LNCAP (cell line): ENCODE measurements at regions not wholly inside any gene's neighbourhood (a gene's known extent, or its start where the extent isn't known, plus 50 kb on each side); places are given as distances from the start of the nearest gene placed in this dataset.

Experiments
- TF ChIP-seq, protein P1 (sequence below): fragments of 450-650 bp; IDR thresholded peaks from 2 replicates; pipeline ENCODE4 v1.5.1; 2017; ENCODE audit warnings: mild to moderate bottlenecking

DNA sequence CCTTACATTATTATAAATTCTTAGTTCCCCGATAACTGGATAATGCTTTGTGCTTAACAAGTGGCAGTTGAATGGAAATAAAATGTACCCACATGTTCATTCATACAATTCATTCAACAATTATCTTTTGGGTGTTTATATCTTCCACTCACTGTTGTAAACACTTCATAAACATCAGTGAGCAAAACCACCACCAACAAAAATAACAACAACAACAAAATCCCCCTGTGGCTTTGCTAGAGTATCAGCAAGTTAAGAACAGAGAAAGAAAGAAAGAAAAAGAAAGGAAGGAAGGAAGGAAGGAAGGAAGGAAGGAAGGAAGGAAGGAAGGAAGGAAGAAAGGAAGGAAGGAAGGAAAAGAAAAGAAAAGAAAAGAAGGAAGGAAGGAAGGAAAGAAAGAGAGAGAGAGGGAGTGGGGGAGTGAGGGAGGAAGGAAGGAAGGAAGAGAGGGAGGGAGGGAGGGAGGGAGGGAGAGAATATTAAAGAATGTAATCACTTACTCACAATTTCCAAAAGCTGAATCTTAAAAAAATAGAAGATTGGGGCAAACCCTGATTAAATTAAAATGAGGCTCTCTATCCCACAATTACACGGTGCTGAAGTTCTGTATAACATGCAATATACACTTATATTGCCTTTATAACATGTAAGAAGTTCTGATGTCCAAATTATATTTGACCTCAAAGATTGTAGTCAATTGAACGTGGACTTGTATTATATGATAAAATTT lies 2238.8 kb downstream of the LRRC4C start:
- TF ChIP-seq, protein P1, sequence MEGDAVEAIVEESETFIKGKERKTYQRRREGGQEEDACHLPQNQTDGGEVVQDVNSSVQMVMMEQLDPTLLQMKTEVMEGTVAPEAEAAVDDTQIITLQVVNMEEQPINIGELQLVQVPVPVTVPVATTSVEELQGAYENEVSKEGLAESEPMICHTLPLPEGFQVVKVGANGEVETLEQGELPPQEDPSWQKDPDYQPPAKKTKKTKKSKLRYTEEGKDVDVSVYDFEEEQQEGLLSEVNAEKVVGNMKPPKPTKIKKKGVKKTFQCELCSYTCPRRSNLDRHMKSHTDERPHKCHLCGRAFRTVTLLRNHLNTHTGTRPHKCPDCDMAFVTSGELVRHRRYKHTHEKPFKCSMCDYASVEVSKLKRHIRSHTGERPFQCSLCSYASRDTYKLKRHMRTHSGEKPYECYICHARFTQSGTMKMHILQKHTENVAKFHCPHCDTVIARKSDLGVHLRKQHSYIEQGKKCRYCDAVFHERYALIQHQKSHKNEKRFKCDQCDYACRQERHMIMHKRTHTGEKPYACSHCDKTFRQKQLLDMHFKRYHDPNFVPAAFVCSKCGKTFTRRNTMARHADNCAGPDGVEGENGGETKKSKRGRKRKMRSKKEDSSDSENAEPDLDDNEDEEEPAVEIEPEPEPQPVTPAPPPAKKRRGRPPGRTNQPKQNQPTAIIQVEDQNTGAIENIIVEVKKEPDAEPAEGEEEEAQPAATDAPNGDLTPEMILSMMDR: no peak

DNA sequence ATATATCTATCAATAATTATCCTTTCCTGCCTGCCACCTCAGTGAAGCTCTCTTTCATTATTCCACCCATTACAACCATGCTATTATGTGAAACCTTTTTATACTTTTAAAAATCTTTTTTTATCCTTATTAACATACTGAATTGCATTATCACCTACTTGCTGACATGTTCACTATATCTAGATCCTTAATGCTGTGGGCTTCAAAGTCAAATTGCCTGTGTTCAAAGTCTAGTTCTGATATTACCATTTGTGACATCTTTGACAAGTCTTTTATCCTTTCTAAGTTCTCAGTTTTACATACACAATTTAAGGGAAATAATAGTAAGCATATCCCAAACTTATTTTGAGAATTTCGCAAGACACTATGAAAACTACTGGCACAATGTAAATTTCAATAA lies 2239.4 kb downstream of the LRRC4C start:
- TF ChIP-seq, protein P1: no peak

DNA sequence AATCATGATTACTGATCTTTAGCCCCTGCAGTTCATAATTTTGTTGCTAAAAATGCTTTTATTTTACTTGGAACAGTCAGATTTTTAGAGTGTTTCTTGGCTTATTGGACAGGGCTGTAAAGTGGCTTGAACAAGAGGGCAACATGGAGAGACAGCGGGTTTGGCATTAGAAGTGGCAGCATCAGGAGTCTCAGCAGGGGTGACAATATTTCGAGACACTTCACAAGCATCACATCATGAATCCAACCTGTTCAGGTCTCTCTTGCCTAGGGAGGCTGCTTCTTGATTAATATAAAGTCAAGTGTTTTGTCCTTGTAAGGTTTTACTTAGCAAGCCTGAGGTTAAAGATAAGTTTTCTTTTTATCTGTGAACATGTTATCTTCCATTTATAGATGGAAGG lies 2249.5 kb downstream of the LRRC4C start:
- TF ChIP-seq, protein P1: no peak

DNA sequence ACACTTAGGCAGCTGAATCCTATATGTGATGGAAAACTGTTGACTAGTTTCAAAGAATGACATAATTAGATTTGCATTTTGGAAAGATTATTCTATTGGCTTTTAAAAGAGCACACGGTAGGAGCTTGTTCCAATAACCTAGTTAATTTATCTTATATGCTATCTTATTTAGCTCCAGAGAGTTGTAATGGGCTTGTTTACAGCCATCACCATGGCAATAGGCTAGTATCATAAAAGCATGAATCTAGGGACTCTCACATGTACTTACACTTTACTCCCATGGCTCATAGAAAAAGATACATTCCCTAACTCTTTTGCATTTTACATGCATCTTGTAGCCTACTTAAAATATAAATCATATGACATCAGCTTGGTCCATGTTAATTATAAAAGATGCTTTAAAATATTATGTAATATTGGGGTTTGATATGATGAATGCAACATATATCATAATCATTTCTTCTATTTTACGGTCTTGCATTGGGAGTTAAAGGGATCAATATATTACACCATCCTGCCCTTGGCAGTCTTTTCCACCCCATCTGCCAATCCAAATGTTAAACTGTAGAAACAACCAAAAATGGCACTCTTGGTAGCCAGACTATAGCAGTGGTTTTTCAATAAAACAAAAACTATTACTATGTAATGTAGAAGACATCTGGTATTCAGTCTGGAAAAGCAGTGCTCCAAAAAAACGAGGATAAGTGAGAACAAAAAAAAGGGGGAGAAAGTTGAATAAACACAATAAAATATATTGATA lies 2254.0 kb downstream of the LRRC4C start:
- TF ChIP-seq, protein P1: no peak

DNA sequence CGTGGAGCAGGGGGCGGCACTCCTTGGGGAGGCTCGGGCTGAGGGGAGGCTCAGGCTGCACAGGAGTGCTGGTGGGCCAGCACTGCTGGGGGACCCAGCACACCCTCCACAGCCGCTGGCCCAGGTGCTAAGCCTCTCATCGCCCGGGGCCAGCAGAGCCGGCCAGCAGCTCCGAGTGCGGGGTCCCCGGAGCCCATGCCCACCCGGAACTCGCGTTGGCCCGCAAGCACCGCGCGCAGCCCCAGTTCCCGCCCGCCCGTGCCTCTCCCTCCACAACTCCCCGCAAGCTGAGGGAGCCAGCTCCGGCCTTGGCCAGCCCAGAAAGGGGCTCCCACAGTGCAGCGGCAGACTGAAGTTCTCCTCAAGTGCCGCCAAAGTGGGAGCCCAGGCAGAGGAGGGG lies 2266.8 kb downstream of the LRRC4C start:
- TF ChIP-seq, protein P1: no peak

DNA sequence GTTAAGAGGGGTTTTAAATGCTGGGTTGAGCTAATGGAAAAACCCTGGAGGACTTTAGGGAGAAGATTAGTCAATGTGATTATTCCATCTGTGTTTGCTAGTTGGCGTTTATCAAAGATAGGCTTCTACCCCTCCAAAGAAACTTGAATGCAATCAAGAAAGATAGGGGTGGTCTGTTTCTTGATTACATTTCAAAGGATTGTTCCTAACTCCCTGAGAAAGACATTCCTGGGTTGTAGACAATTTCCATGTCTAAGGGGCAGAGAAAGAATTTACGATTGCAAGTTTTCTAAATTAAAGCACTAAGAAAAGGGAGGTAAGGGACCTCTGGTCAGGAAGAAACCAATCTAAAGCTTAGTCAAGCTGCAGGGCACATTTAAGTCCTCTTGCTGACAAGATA lies 2268.7 kb downstream of the LRRC4C start:
- TF ChIP-seq, protein P1: no peak

DNA sequence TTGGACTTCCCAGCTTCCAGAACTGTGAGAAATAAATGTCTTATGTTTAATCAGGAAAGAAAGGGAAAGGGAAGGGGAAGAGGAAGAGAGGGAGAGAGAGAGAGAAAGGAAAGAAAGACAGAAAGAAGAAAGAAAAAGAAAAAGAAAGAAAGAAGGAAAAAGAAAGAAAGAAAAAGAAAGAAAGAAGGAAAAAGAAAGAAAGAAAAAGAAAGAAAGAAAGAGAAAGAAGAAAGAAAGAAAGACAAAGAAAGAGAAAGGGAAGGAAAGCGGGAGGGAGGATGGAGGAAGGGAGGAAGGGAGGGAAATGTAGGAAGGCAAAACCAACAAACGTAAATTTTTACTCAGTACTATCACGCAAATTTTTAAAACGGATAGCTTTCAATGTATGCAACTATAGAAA lies 2281.8 kb downstream of the LRRC4C start:
- TF ChIP-seq, protein P1: no peak
